Liver (tissue), 8 donors: ENCODE measurements at regions not wholly inside any gene's neighbourhood (a gene's known extent, or its start where the extent isn't known, plus 50 kb on each side); places are given as distances from the start of the nearest gene placed in this dataset.
"Not testable (repeated sequence)": the region's sequence is repeated elsewhere in the genome, so short reads cannot be mapped to it uniquely, and the experiment has no call there.

Experiments
- DNase-seq: peaks from one replicate; pipeline ENCODE4 v3.0.0-alpha.2; 2017; ENCODE audit warnings: low spot score
- H3K27ac ChIP-seq, 2 donors: one replicate each; pipeline ENCODE4 v1.7.0; 2013; ENCODE audit warnings: inconsistent platforms in 2 of 2, low read length in 2 of 2, control low read depth in 1 of 2, low read depth in 1 of 2, mild to moderate bottlenecking in 1 of 2
- H3K27me3 ChIP-seq, 4 donors: one replicate each; pipeline versions ENCODE4 v1.6.1 to v1.7.0; 2013; ENCODE audit warnings: low read length in 3 of 4, inconsistent platforms in 1 of 4, mild to moderate bottlenecking in 1 of 4, moderate library complexity in 1 of 4; ENCODE audit not compliant: control insufficient read depth in 4 of 4, insufficient read depth in 4 of 4
- H3K36me3 ChIP-seq, 4 donors: one replicate each; pipeline versions ENCODE4 v1.6.1 to v1.7.0; 2013; ENCODE audit warnings: low read length in 3 of 4, mild to moderate bottlenecking in 3 of 4, low read depth in 1 of 4, moderate library complexity in 1 of 4; ENCODE audit not compliant: control insufficient read depth in 4 of 4, insufficient read depth in 3 of 4
- H3K4me1 ChIP-seq, 4 donors: one replicate each; pipeline versions ENCODE4 v1.6.1 to v1.7.0; 2013; ENCODE audit warnings: low read length in 3 of 4, mild to moderate bottlenecking in 3 of 4, moderate library complexity in 1 of 4; ENCODE audit not compliant: control insufficient read depth in 4 of 4, insufficient read depth in 4 of 4
- H3K4me3 ChIP-seq, 3 donors: one replicate each; pipeline versions ENCODE4 v1.6.1 to v1.7.0; 2013; ENCODE audit warnings: low read length in 3 of 3, control low read depth in 1 of 3, low read depth in 1 of 3, mild to moderate bottlenecking in 1 of 3
- H3K9ac ChIP-seq, 2 donors: one replicate each; pipeline ENCODE4 v1.7.0; 2013; ENCODE audit warnings: low read length in 2 of 2, mild to moderate bottlenecking in 2 of 2, moderate library complexity in 2 of 2, control low read depth in 1 of 2, low read depth in 1 of 2
- H3K9me3 ChIP-seq, 4 donors: one replicate each; pipeline versions ENCODE4 v1.6.1 to v1.7.0; 2013; ENCODE audit warnings: low read length in 3 of 4; ENCODE audit not compliant: control insufficient read depth in 4 of 4
- EGR1 ChIP-seq, 2 donors: IDR thresholded peaks; 2 replicates each; pipeline ENCODE4 v1.6.1; 2016 to 2018; ENCODE audit warnings: antibody characterized with exemption in 2 of 2, low read depth in 2 of 2
- FOXA1 ChIP-seq: IDR thresholded peaks from 2 replicates; pipeline ENCODE4 v1.6.1; 2016; ENCODE audit warnings: antibody characterized with exemption
- FOXA2 ChIP-seq: IDR thresholded peaks from 2 replicates; pipeline ENCODE4 v1.6.1; 2016; ENCODE audit warnings: antibody characterized with exemption
- GABPA ChIP-seq, 2 donors: IDR thresholded peaks in 1 of 2; conservative IDR thresholded peaks in 1 of 2; 2 replicates each; pipeline ENCODE4 v1.6.1; 2016; ENCODE audit warnings: antibody characterized with exemption in 2 of 2, mild to moderate bottlenecking in 1 of 2, moderate library complexity in 1 of 2
- JUND ChIP-seq, 2 donors: IDR thresholded peaks; 2 replicates each; pipeline ENCODE4 v1.6.1; 2016; ENCODE audit warnings: antibody characterized with exemption in 2 of 2
- NR2F2 ChIP-seq: IDR thresholded peaks from 2 replicates; pipeline ENCODE4 v1.6.1; 2016; ENCODE audit warnings: antibody characterized with exemption
- SP1 ChIP-seq: IDR thresholded peaks from 2 replicates; pipeline ENCODE4 v1.6.1; 2018; ENCODE audit warnings: antibody characterized with exemption, mild to moderate bottlenecking
- TAF1 ChIP-seq: conservative IDR thresholded peaks from 2 replicates; pipeline ENCODE4 v1.6.1; 2016; ENCODE audit warnings: antibody characterized with exemption, mild to moderate bottlenecking
- WGBS: extraction: QIAGEN DNeasy Blood & Tissue Kit; methylation state at CpG from one replicate; pipeline ENCODE4 v1.1.7; 2013; 5-methylcytosine and 5-hydroxymethylcytosine counted together
- TF ChIP-seq, protein P1 (sequence below): IDR thresholded peaks from 2 replicates; pipeline ENCODE4 v1.6.1; 2016; ENCODE audit warnings: antibody characterized with exemption, mild to moderate bottlenecking
- TF ChIP-seq, protein P2 (sequence below): IDR thresholded peaks from 2 replicates; pipeline ENCODE4 v1.6.1; 2016; ENCODE audit warnings: antibody characterized with exemption
- TF ChIP-seq, protein P3 (sequence below): IDR thresholded peaks from 2 replicates; pipeline ENCODE4 v1.6.1; 2016; ENCODE audit warnings: antibody characterized with exemption
- TF ChIP-seq, protein P4 (sequence below): fragments of 150-350 bp; IDR thresholded peaks from 2 replicates; pipeline ENCODE4 v1.5.1; 2017; ENCODE audit warnings: improper control_type of control experiment, low read depth, low read length; ENCODE audit not compliant: missing input control
- TF ChIP-seq, protein P5 (sequence below): IDR thresholded peaks from 2 replicates; pipeline ENCODE4 v1.6.1; 2016; ENCODE audit warnings: antibody characterized with exemption
- donor health status: healthy.
- donor health status: healthy.
- donor health status: healthy.
- donor health status: healthy.
- donor health status: healthy.

DNA sequence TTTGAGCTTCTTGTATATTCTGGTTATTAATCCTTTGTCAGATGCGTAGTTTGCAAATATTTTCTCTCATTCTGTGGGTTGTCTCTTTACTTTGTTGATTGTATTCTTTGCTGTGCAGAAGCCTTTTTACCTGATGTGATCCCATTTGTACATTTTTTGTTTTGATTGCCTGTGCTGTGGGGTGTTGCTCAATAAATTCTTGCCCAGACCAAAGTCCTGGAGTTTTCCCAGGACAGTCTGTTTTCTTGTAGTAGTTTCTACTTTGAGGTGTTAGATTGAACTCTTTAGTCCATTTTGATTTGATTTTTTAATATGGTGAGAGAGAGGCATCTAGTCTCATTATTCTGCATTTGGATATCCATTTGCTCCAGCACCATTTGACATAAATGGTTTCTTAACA, 588.7 kb upstream of the MBL2 start (continued):
- TF ChIP-seq, protein P1, sequence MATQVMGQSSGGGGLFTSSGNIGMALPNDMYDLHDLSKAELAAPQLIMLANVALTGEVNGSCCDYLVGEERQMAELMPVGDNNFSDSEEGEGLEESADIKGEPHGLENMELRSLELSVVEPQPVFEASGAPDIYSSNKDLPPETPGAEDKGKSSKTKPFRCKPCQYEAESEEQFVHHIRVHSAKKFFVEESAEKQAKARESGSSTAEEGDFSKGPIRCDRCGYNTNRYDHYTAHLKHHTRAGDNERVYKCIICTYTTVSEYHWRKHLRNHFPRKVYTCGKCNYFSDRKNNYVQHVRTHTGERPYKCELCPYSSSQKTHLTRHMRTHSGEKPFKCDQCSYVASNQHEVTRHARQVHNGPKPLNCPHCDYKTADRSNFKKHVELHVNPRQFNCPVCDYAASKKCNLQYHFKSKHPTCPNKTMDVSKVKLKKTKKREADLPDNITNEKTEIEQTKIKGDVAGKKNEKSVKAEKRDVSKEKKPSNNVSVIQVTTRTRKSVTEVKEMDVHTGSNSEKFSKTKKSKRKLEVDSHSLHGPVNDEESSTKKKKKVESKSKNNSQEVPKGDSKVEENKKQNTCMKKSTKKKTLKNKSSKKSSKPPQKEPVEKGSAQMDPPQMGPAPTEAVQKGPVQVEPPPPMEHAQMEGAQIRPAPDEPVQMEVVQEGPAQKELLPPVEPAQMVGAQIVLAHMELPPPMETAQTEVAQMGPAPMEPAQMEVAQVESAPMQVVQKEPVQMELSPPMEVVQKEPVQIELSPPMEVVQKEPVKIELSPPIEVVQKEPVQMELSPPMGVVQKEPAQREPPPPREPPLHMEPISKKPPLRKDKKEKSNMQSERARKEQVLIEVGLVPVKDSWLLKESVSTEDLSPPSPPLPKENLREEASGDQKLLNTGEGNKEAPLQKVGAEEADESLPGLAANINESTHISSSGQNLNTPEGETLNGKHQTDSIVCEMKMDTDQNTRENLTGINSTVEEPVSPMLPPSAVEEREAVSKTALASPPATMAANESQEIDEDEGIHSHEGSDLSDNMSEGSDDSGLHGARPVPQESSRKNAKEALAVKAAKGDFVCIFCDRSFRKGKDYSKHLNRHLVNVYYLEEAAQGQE = no peak
- TF ChIP-seq SP1 (peak; percentile 78), FOXA2 (no peak), JUND (IDR thresholded peaks at IDR 0.05) (peak in 1 of 2 donors; percentile 42), GABPA (IDR thresholded peaks at IDR 0.05 in 1 of 2, conservative IDR thresholded peaks at IDR 0.05 in 1 of 2) (no peak), EGR1 (IDR thresholded peaks at IDR 0.05; ENCODE audit: low read depth in 2 of 2) (no peak), FOXA1 (no peak), TAF1 (no peak)
- TF ChIP-seq, protein P2, sequence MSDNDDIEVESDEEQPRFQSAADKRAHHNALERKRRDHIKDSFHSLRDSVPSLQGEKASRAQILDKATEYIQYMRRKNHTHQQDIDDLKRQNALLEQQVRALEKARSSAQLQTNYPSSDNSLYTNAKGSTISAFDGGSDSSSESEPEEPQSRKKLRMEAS = peak; percentile 26
- TF ChIP-seq, protein P3, sequence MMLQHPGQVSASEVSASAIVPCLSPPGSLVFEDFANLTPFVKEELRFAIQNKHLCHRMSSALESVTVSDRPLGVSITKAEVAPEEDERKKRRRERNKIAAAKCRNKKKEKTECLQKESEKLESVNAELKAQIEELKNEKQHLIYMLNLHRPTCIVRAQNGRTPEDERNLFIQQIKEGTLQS = no peak

DNA sequence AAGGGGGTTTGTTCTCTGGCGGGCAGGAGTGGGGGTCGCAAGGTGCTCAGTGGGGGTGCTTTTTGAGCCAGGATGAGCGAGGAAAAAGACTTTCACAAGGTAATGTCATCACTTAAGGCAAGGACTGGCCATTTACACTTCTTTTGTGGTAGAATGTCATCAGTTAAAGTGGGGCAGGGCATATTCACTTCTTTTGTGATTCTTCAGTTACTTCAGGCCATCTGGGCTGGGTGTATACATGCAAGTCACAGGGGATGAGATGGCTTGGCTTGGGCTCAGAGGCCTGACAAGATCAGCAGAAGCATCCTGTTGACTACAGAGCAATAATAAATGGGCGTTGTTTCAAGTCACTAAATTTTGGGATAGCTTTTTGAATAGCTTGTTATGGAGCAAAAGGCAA, 586.4 kb upstream of the MBL2 start:
- DNase-seq, H3K4me3 ChIP-seq, H3K36me3 ChIP-seq, H3K27me3 ChIP-seq, H3K9ac ChIP-seq, H3K27ac ChIP-seq, H3K9me3 ChIP-seq: not testable (repeated sequence)
- WGBS = 86% methylated on average over 4 of the region's 4 CpGs
- peaks cover 0 to 13% (median 11%) of the 10 kb centered on the region in 4 donors for H3K4me1 ChIP-seq

DNA sequence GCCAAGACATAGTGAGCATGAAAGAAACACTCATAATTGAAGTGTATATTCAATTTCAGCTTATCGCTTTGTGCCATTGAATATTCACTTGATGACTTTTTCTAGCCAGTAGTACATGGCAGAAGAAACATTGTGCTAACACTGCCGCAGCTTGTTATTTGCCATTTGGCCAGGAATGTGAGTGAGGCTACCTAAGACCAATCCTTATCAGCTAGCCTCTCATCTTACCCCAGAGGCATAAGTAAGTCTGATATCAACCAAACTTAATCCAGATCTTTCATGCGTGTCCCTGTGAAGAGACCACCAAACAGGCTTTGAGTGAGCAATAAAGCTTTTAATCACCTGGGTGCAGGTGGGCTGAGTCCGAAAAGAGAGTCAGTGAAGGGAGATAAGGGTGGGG, 586.0 kb upstream of the MBL2 start:
- Histone ChIP-seq H3K4me1 (peaks cover 0 to 13% (median 11%) of the 10 kb centered on the region in 4 donors), H3K36me3 (no peaks in the 10 kb centered on the region), H3K27ac (no peak overlapping the region), H3K9ac (no peak overlapping the region), H3K4me3 (no peak overlapping the region), H3K9me3 (no peaks in the 10 kb centered on the region), H3K27me3 (no peaks in the 10 kb centered on the region)
- WGBS = 89% methylated on average over 4 of the region's 4 CpGs
- no peak for DNase-seq
- TF ChIP-seq FOXA1 (no peak), EGR1 (IDR thresholded peaks at IDR 0.05; ENCODE audit: low read depth in 2 of 2) (no peak), NR2F2 (no peak), GABPA (IDR thresholded peaks at IDR 0.05 in 1 of 2, conservative IDR thresholded peaks at IDR 0.05 in 1 of 2) (no peak)
- TF ChIP-seq, protein P4, sequence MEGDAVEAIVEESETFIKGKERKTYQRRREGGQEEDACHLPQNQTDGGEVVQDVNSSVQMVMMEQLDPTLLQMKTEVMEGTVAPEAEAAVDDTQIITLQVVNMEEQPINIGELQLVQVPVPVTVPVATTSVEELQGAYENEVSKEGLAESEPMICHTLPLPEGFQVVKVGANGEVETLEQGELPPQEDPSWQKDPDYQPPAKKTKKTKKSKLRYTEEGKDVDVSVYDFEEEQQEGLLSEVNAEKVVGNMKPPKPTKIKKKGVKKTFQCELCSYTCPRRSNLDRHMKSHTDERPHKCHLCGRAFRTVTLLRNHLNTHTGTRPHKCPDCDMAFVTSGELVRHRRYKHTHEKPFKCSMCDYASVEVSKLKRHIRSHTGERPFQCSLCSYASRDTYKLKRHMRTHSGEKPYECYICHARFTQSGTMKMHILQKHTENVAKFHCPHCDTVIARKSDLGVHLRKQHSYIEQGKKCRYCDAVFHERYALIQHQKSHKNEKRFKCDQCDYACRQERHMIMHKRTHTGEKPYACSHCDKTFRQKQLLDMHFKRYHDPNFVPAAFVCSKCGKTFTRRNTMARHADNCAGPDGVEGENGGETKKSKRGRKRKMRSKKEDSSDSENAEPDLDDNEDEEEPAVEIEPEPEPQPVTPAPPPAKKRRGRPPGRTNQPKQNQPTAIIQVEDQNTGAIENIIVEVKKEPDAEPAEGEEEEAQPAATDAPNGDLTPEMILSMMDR = no peak
- TF ChIP-seq, protein P5, sequence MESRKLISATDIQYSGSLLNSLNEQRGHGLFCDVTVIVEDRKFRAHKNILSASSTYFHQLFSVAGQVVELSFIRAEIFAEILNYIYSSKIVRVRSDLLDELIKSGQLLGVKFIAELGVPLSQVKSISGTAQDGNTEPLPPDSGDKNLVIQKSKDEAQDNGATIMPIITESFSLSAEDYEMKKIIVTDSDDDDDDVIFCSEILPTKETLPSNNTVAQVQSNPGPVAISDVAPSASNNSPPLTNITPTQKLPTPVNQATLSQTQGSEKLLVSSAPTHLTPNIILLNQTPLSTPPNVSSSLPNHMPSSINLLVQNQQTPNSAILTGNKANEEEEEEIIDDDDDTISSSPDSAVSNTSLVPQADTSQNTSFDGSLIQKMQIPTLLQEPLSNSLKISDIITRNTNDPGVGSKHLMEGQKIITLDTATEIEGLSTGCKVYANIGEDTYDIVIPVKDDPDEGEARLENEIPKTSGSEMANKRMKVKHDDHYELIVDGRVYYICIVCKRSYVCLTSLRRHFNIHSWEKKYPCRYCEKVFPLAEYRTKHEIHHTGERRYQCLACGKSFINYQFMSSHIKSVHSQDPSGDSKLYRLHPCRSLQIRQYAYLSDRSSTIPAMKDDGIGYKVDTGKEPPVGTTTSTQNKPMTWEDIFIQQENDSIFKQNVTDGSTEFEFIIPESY = no peak
